Psoas muscle (tissue), 7 donors: ENCODE measurements at regions not wholly inside any gene's neighbourhood (a gene's known extent, or its start where the extent isn't known, plus 50 kb on each side); places are given as distances from the start of the nearest gene placed in this dataset.

Experiments
- ATAC-seq, 4 donors: fragments of 200-7000 bp; cut with Tn5 transposase; one replicate each; pipeline ENCODE4 v1.9.1; 2020; ENCODE audit warnings: moderate library complexity in 3 of 4, mild to moderate bottlenecking in 2 of 4
- DNase-seq, 2 donors: peaks; one replicate each; pipeline ENCODE4 v3.0.0-alpha.2; 2020
- H3K27ac ChIP-seq: fragments of 200-600 bp; one replicate; pipeline ENCODE4 v1.8.0; 2022
- H3K27me3 ChIP-seq, 3 donors: fragments of 200-600 bp in 1 of 3; one replicate each; pipeline versions ENCODE4 v1.6.1 to v1.8.0; 2013 to 2022; ENCODE audit warnings: low read length in 2 of 3, mild to moderate bottlenecking in 2 of 3, moderate library complexity in 1 of 3; ENCODE audit not compliant: insufficient read depth in 3 of 3
- H3K36me3 ChIP-seq, 2 donors: fragments of 200-600 bp in 1 of 2; one replicate each; pipeline versions ENCODE4 v1.6.1 to v1.8.0; 2013 to 2022; ENCODE audit warnings: low read depth in 1 of 2, mild to moderate bottlenecking in 1 of 2, moderate library complexity in 1 of 2; ENCODE audit not compliant: insufficient read depth in 1 of 2
- H3K4me1 ChIP-seq: fragments of 200-600 bp; one replicate; pipeline ENCODE4 v1.8.0; 2022
- H3K4me3 ChIP-seq: fragments of 200-600 bp; one replicate; pipeline ENCODE4 v1.8.0; 2022; ENCODE audit warnings: mild to moderate bottlenecking
- H3K9me3 ChIP-seq: fragments of 200-600 bp; one replicate; pipeline ENCODE4 v1.8.0; 2022
- WGBS, 3 donors: extraction: QIAGEN DNeasy Blood & Tissue Kit; methylation state at CpG; one replicate each; pipeline versions ENCODE4 v1.1.6 to v1.1.7; 2013; 5-methylcytosine and 5-hydroxymethylcytosine counted together
- intact Hi-C, 2 donors: fragments of 100-400 bp; cut with DNase I; formaldehyde crosslinking; loops; one replicate each; pipeline versions ENCODE4 v1.11.0 to v1.14.2; 2022
- TF ChIP-seq, protein P1 (sequence below): fragments of 200-600 bp; IDR thresholded peaks from one replicate; pipeline ENCODE4 v1.8.0; 2022; ENCODE audit warnings: antibody characterized with exemption
- donor health status: healthy with polysubstance abuse.
- donor health status: DM: no; HTN: no; CAD: no; lungs with moderate emphysema.
- donor health status: Bipolar disorder and iron deficiency.
- donor health status: healthy.
- donor health status: DM: yes; HTN: yes; CAD: no.
- donor health status: DM: no; HTN: no; CAD: no.
- donor health status: DM: yes; HTN: yes; CAD: no.

DNA sequence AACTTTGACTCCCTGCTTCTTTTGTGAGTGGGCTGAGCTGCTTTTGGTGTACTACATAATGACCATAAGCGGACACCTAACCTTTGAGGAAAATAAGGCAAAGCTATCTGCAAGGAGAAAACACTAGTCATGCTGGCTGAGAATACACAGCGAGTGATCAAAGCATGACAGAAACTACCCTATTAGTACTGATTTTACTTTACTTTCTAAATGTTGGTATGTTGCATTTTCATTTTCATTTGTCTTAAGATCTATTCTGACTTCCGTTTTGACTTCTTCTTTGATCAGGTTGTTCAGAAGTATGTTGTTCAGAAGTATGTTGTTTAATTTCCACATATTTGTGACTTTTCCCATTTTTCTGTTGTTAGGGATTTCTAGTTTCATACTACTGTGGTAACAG lies 361.1 kb downstream of the TRAM1L1 start:
- no peaks in the 10 kb centered on the region for H3K4me1 ChIP-seq
- no peak for DNase-seq
- H3K36me3 ChIP-seq, result no peaks in the 10 kb centered on the region
- TF ChIP-seq, protein P1, sequence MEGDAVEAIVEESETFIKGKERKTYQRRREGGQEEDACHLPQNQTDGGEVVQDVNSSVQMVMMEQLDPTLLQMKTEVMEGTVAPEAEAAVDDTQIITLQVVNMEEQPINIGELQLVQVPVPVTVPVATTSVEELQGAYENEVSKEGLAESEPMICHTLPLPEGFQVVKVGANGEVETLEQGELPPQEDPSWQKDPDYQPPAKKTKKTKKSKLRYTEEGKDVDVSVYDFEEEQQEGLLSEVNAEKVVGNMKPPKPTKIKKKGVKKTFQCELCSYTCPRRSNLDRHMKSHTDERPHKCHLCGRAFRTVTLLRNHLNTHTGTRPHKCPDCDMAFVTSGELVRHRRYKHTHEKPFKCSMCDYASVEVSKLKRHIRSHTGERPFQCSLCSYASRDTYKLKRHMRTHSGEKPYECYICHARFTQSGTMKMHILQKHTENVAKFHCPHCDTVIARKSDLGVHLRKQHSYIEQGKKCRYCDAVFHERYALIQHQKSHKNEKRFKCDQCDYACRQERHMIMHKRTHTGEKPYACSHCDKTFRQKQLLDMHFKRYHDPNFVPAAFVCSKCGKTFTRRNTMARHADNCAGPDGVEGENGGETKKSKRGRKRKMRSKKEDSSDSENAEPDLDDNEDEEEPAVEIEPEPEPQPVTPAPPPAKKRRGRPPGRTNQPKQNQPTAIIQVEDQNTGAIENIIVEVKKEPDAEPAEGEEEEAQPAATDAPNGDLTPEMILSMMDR, result no peak
- intact Hi-C loops, result no loop called here
- 88 to 93% (median 90%) methylated on average over 3 of the region's 3 CpGs for WGBS, 3 donors
- no peaks in the 10 kb centered on the region for H3K9me3 ChIP-seq
- H3K27ac ChIP-seq, result no peak overlapping the region
- H3K27me3 ChIP-seq, result no peaks in the 10 kb centered on the region
- no peak overlapping the region for H3K4me3 ChIP-seq
- ATAC-seq, result no peak

DNA sequence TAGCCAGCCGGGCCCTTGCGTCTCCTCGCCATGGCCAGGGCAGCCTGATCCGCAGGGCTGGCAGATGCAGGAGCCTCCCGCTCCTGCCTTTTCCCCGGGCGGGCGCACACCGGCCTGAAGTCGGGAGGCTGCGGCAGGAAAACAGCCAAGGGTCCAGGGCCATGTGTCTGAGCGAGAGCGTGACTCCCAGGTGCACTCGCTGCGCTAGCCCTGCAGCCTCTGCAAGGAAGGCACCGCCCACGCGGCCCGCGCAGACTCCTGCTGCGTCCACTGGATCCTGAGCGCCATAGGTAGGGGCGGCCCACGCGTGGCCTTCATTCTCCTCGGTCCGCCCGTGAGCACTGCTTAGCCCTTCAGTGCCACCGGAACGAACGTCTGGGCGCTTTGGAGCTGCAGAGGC lies 379.9 kb downstream of the TRAM1L1 start:
- H3K36me3 ChIP-seq, result no peaks in the 10 kb centered on the region
- intact Hi-C loops, result no loop called here
- no peak for ATAC-seq
- WGBS, 3 donors, result 97% methylated on average over 28 to 32 of the region's 32 CpGs
- H3K9me3 ChIP-seq, result peaks cover 6% of the 10 kb centered on the region
- DNase-seq, result peak in 1 of 2 donors; percentile 47
- H3K27me3 ChIP-seq, result no peaks in the 10 kb centered on the region
- no peaks in the 10 kb centered on the region for H3K4me1 ChIP-seq
- TF ChIP-seq, protein P1, result no peak
- no peak overlapping the region for H3K27ac ChIP-seq
- no peak overlapping the region for H3K4me3 ChIP-seq

DNA sequence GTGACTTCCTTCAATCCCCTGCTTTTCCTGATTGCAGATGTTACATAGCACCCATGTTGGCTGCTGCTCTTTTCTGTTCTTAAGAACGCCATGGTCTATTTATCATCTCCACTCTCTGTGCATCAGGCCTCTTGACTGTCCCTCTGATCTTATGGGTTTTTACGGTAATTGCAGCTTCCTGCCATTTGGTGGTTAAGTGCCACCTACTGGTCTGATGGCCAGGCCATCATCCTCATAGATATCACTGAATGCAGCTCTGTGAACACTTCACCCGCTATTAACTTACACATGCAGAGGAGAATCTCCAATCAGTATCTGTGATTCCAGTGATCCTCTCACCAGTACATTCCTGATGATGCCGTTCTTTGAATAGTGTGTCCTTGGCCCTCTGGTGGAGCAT lies 382.4 kb downstream of the TRAM1L1 start:
- TF ChIP-seq, protein P1, result no peak
- Histone ChIP-seq H3K4me3 (no peak overlapping the region), H3K4me1 (no peaks in the 10 kb centered on the region), H3K36me3 (no peaks in the 10 kb centered on the region), H3K27ac (no peak overlapping the region), H3K9me3 (peaks cover 6% of the 10 kb centered on the region), H3K27me3 (no peaks in the 10 kb centered on the region)
- no peak for DNase-seq
- intact Hi-C loops, result no loop called here
- WGBS, 3 donors, result 84 to 90% (median 86%) methylated on average over 4 of the region's 4 CpGs
- no peak for ATAC-seq

DNA sequence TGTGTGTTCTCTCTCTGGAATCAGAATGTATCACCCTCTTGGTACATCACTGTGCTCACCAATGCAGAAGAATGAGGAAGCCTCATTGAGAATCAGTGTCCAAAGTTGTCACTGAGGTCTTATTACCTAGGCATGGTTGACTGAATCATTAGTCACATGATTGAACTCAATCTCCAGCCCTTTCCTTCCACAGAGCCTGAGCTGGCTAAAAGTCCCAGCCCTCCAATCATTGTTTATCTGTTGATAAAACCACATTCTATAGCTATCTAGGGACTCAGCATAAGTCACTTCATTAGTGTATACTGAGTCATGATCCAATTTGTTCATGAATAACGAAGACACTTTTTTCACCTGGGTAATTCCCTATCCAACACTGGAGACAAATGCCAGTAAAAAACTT lies 396.8 kb downstream of the TRAM1L1 start:
- intact Hi-C loops, result no loop called here
- H3K4me1 ChIP-seq, result no peaks in the 10 kb centered on the region
- no peaks in the 10 kb centered on the region for H3K27me3 ChIP-seq
- peaks cover 5% of the 10 kb centered on the region for H3K9me3 ChIP-seq
- no peak overlapping the region for H3K4me3 ChIP-seq
- H3K27ac ChIP-seq, result no peak overlapping the region
- 96 to 98% (median 97%) methylated on average over 1 of the region's 1 CpG for WGBS, 3 donors
- TF ChIP-seq, protein P1, result no peak
- H3K36me3 ChIP-seq, result no peaks in the 10 kb centered on the region
- no peak for ATAC-seq
- no peak for DNase-seq

DNA sequence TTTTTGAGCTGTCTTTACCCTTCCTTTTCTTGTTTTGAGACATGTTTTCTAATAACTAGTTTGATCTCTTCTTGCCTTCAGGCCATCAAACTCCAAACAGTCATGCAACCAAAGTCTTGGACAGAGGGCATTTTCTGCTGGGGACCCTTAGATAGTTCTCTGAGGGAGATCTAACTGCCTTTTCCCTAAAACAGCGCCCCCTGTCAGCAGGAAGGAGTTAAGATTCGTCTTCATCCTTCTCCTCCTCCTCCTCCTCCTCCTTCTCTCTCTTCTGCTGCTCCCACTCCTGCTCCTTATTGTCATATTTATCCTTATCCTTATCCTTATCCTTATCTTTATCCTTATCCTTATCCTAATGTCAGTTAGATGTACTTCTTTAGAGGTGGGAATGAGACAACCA lies 417.2 kb downstream of the TRAM1L1 start:
- WGBS, 3 donors, result 19 to 43% (median 31%) methylated on average over 2 of the region's 2 CpGs
- H3K9me3 ChIP-seq, result no peaks in the 10 kb centered on the region

More for the DNA sequence above, 417.2 kb downstream of the TRAM1L1 start:
- no peak for ATAC-seq
- Histone ChIP-seq H3K36me3 (no peaks in the 10 kb centered on the region), H3K4me1 (no peaks in the 10 kb centered on the region), H3K27ac (no peak overlapping the region), H3K27me3 (no peaks in the 10 kb centered on the region), H3K4me3 (no peak overlapping the region)
- TF ChIP-seq, protein P1, result no peak
- no peak for DNase-seq
- intact Hi-C loops, result no loop called here
